Adrenal gland (tissue), 5 donors: ENCODE measurements at regions not wholly inside any gene's neighbourhood (a gene's known extent, or its start where the extent isn't known, plus 50 kb on each side); places are given as distances from the start of the nearest gene placed in this dataset.

ENCODE experiments used
- CTCF ChIP-seq, 6 experiments: fragments of 450-650 bp in 4 of 6; fragments of 200-600 bp in 2 of 6; sonication (generic) in 1 of 6; IDR thresholded peaks; 1 replicate in 5 of 6; 2 replicates in 1 of 6; pipeline versions ENCODE4 v1.5.1 to v1.8.0; 2016 to 2021; ENCODE audit warnings: antibody characterized with exemption in 6 of 6, mild to moderate bottlenecking in 2 of 6, moderate library complexity in 1 of 6
- POLR2A ChIP-seq, 2 donors: fragments of 450-650 bp; IDR thresholded peaks; one replicate each; pipeline ENCODE4 v1.6.1; 2017; ENCODE audit warnings: antibody characterized with exemption in 2 of 2, mild to moderate bottlenecking in 2 of 2, moderate library complexity in 1 of 2
- donor health status: DM: no; HTN: no; CAD: no.

GRCh38 chr3:144947895-144948294, 976.3 kb downstream of the DIPK2A start:
- TF ChIP-seq CTCF (IDR thresholded peaks at IDR 0.05): no peak
- TF ChIP-seq POLR2A (IDR thresholded peaks at IDR 0.05): no peak
